MM.1S (cell line): ENCODE measurements at regions not wholly inside any gene's neighbourhood (a gene's known extent, or its start where the extent isn't known, plus 50 kb on each side); places are given as distances from the start of the nearest gene placed in this dataset.
"Not testable (repeated sequence)": the region's sequence is repeated elsewhere in the genome, so short reads cannot be mapped to it uniquely, and the experiment has no call there.

ENCODE experiments used
- DNase-seq: peaks from one replicate; pipeline ENCODE4 v3.0.0-alpha.2; 2015
- H2AFZ ChIP-seq: fragments of 300-600 bp; sonication (generic); 2 replicates; pipeline ENCODE4 v1.6.0; 2016; ENCODE audit warnings: antibody characterized with exemption, low read length
- H3F3A ChIP-seq: fragments of 300-600 bp; sonication (generic); 2 replicates; pipeline ENCODE4 v1.6.1; 2016; ENCODE audit warnings: mild to moderate bottlenecking, antibody characterized with exemption, low read length, moderate library complexity, mixed read lengths; ENCODE audit not compliant: insufficient read depth
- H3K27ac ChIP-seq: fragments of 300-600 bp; sonication (generic); 2 replicates; pipeline ENCODE4 v1.5.1; 2016; ENCODE audit warnings: mild to moderate bottlenecking, low read length
- H3K27me3 ChIP-seq: fragments of 300-600 bp; sonication (generic); replicated peaks from 2 replicates; pipeline ENCODE4 v1.6.0; 2016; ENCODE audit warnings: low read length; ENCODE audit not compliant: insufficient read depth
- H3K36me3 ChIP-seq: fragments of 300-600 bp; sonication (generic); replicated peaks from 2 replicates; pipeline ENCODE4 v1.6.1; 2016; ENCODE audit warnings: mild to moderate bottlenecking, low read length, mixed read lengths; ENCODE audit not compliant: insufficient read depth
- H3K4me1 ChIP-seq: fragments of 300-600 bp; sonication (generic); 2 replicates; pipeline ENCODE4 v1.6.1; 2016; ENCODE audit warnings: low read length, mixed read lengths
- H3K4me2 ChIP-seq: fragments of 300-600 bp; sonication (generic); 2 replicates; pipeline ENCODE4 v1.6.0; 2016; ENCODE audit warnings: low read depth, low read length
- H3K4me3 ChIP-seq: fragments of 300-600 bp; sonication (generic); 2 replicates; pipeline ENCODE4 v1.5.1; 2016; ENCODE audit warnings: low read length, mixed read lengths
- H3K79me2 ChIP-seq: fragments of 300-600 bp; sonication (generic); 2 replicates; pipeline ENCODE4 v1.6.1; 2016; ENCODE audit warnings: mixed run types, low read length, mixed read lengths
- H3K9ac ChIP-seq: fragments of 300-600 bp; sonication (generic); 2 replicates; pipeline ENCODE4 v1.6.1; 2016; ENCODE audit warnings: low read length, mixed read lengths
- H3K9me2 ChIP-seq: fragments of 300-600 bp; sonication (generic); replicated peaks from 2 replicates; pipeline ENCODE4 v1.6.1; 2016; ENCODE audit warnings: mild to moderate bottlenecking, low read length, mixed read lengths; ENCODE audit not compliant: insufficient read depth
- H3K9me3 ChIP-seq: fragments of 300-600 bp; sonication (generic); replicated peaks from 2 replicates; pipeline ENCODE4 v1.6.1; 2016; ENCODE audit warnings: mild to moderate bottlenecking, low read length, mixed read lengths; ENCODE audit not compliant: insufficient read depth
- H4K20me1 ChIP-seq: fragments of 300-600 bp; sonication (generic); 2 replicates; pipeline ENCODE4 v1.6.1; 2016; ENCODE audit warnings: mild to moderate bottlenecking, low read length, moderate library complexity, mixed read lengths; ENCODE audit not compliant: insufficient read depth
- CTCF ChIP-seq: fragments of 300-600 bp; sonication (generic); IDR thresholded peaks from 2 replicates; pipeline ENCODE4 v1.5.1; 2016; ENCODE audit warnings: antibody characterized with exemption, low read length, mixed read lengths
- EZH2 ChIP-seq: fragments of 300-600 bp; sonication (generic); optimal IDR thresholded peaks from 2 replicates; pipeline ENCODE3; 2017; ENCODE audit warnings: low read depth, mild to moderate bottlenecking, antibody characterized with exemption, low read length, mixed read lengths
- EZH2phosphoT487 ChIP-seq: fragments of 300-600 bp; sonication (generic); IDR thresholded peaks from 2 replicates; pipeline ENCODE4 v1.6.1; 2018; ENCODE audit warnings: antibody characterized with exemption, low read length

- no peak overlapping the region for H3K27ac ChIP-seq
- H3K36me3 ChIP-seq: no peaks in the 10 kb centered on the region
- H3K9me3 ChIP-seq: no peaks in the 10 kb centered on the region
- H4K20me1 ChIP-seq: no peaks in the 10 kb centered on the region
- DNase-seq: no peak
- H3K9me2 ChIP-seq: no peaks in the 10 kb centered on the region
- TF ChIP-seq EZH2 (no peak), EZH2phosphoT487 (no peak), CTCF (no peak)
- no peak overlapping the region for H3K4me2 ChIP-seq
- H3K4me3 ChIP-seq: no peak overlapping the region
- H3K79me2 ChIP-seq: no peaks in the 10 kb centered on the region
- no peak overlapping the region for H2AFZ ChIP-seq
- no peaks in the 10 kb centered on the region for H3K4me1 ChIP-seq
- no peaks in the 10 kb centered on the region for H3F3A ChIP-seq
- H3K9ac ChIP-seq: no peak overlapping the region
- no peaks in the 10 kb centered on the region for H3K27me3 ChIP-seq
Observed at GRCh38 chr14:53247596-53248370, 94.7 kb upstream of the DDHD1 start.

DNA sequence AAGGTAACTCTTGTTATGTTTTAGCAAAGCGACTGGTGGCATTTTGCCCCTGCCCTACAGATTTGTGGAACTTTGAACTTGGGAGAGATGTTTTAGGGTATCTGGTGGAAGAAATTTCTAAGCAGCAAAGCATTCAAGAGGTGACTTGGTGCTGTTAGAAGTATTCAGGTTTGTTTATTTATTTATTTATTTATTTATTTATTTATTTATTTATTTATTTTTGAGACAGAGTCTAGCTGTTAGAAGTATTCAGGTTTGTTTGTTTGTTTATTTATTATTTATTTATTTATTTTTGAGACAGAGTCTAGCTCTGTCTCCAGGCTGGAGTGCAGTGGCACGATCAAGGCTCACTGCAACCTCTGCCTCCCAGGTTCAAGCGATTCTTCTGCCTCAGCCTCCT is 89.8 kb upstream of the DDHD1 start:
- H3K9ac ChIP-seq, H3K4me3 ChIP-seq, H3K4me1 ChIP-seq, H3K9me2 ChIP-seq, H3K36me3 ChIP-seq, H2AFZ ChIP-seq, H3K4me2 ChIP-seq, H4K20me1 ChIP-seq, DNase-seq, H3K27me3 ChIP-seq, H3K79me2 ChIP-seq, H3K9me3 ChIP-seq, H3K27ac ChIP-seq, H3F3A ChIP-seq: not testable (repeated sequence)

- Histone ChIP-seq H3K27me3 (no peaks in the 10 kb centered on the region), H2AFZ (no peak overlapping the region), H3K9ac (no peak overlapping the region), H3K4me2 (no peak overlapping the region), H3K9me3 (no peaks in the 10 kb centered on the region), H3K36me3 (no peaks in the 10 kb centered on the region), H3K9me2 (no peaks in the 10 kb centered on the region), H3K79me2 (no peaks in the 10 kb centered on the region), H3K4me1 (no peaks in the 10 kb centered on the region), H3F3A (no peaks in the 10 kb centered on the region), H4K20me1 (no peaks in the 10 kb centered on the region), H3K4me3 (no peak overlapping the region), H3K27ac (no peak overlapping the region)
- TF ChIP-seq EZH2: no peak
- TF ChIP-seq CTCF: no peak
- TF ChIP-seq EZH2phosphoT487: no peak
- no peak for DNase-seq
Observed at GRCh38 chr14:53237488-53237887, 84.4 kb upstream of the DDHD1 start.

DNA sequence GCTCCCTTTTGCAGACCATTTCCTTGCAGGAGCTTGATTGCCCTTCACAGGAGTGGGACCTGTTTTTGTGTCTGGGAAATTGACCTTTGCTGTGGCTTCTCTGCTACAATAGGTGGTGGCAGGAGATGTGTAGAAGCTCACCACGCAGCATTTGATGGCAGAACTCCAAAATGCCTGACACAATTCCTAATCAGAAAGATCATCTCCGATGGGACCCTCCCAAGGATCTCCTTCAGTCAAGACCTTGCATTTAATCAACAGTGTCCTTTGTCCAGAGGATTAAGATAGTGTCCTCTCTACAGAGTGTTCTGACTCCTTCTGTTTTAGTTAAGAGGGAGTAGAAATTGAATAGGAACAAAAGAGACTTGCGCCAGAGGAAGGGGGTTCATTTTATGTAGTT is 83.6 kb upstream of the DDHD1 start:
- Histone ChIP-seq H3F3A (no peaks in the 10 kb centered on the region), H4K20me1 (no peaks in the 10 kb centered on the region), H3K9ac (no peak overlapping the region), H3K9me3 (no peaks in the 10 kb centered on the region), H3K79me2 (no peaks in the 10 kb centered on the region), H2AFZ (no peak overlapping the region), H3K9me2 (no peaks in the 10 kb centered on the region), H3K4me3 (no peak overlapping the region), H3K36me3 (no peaks in the 10 kb centered on the region), H3K4me2 (no peak overlapping the region), H3K27me3 (no peaks in the 10 kb centered on the region), H3K4me1 (no peaks in the 10 kb centered on the region), H3K27ac (no peak overlapping the region)
- DNase-seq: no peak
- TF ChIP-seq EZH2phosphoT487 (no peak), EZH2 (no peak), CTCF (no peak)
